Activated T-cell treated with anti-CD3 and anti-CD28 coated beads, Interleukin-2, amount 50 U/mL, for 48 hours (primary cell): ENCODE measurements at regions not wholly inside any gene's neighbourhood (a gene's known extent, or its start where the extent isn't known, plus 50 kb on each side); places are given as distances from the start of the nearest gene placed in this dataset.
A peak's percentile ranks its signal among the peaks of the same experiment; 100 is the strongest.
"Not testable (repeated sequence)": the region's sequence is repeated elsewhere in the genome, so short reads cannot be mapped to it uniquely, and the experiment has no call there.

Experiments
- DNase-seq, 2 experiments: peaks; one replicate each; pipeline ENCODE4 v3.0.0-alpha.2; 2020

- DNase-seq: no peak
These were observed 201.0 kb upstream of the NABP1 start for GRCh38 chr2:191476901-191477300.

DNA sequence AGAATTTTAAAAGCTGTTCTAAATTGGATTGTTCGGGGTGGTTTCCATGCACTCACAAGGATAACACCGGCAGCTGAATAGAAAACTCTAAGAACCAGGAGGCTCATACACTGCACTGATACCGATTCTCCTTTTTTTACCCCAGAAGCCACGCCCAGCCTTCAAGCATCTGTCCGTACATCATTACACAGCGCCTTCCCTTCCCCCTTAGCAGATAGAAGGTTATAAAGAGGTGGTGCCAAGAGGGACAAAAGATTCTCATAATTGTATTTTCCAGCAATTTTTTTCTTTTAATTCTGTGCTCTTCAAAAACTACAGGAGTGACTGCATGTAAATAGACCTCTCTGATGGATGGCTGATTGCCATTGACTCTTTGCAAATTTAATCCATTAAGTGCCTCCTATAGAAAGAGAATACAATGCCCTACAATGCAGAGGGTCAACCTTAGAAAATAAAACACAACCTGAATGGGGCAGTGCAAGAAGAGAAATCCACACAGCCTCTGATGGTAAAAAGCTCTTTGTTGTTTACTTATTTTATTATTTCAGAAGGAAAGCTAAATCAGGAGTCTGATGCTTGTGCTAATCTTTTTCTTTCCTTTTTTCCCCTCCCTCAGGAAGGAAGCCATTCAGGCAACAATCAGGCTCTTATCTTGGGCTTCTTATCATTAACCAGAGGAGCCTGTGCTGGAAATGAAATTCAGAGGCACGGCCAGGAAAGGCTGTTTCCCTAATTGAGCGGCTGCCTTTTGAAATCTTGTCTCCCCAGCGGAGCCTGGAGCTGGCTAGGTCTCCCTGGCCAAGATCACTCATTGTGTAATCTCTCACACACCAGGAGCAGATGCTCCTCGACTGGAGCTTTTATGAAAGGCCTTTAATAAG is 198.9 kb upstream of the NABP1 start:
- no peak for DNase-seq

GRCh38 chr2:191479680-191480023 is 198.3 kb upstream of the NABP1 start:
- DNase-seq: no peak

GRCh38 chr2:191481305-191482070 is 196.4 kb upstream of the NABP1 start:
- DNase-seq: no peak

DNA sequence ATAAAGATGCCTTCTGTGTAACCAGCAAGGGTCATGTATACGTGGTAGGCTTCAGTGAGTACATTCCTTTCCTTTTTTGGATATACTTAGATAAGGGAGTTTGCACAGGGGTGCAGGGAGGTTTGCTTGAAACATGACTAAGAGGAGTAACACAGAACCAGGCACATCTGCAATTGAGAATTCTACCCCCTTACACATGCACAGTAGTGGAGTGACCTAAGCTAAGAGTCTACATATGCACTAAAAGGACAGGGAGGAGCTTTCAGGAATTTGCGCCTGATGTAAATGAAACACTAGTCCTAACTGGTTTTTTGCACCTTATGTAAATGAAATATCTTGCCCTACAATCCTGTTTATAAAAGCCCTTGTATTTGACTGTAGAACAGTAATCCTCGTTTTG is 194.8 kb upstream of the NABP1 start:
- DNase-seq: no peak

GRCh38 chr2:191486584-191487320 is 191.2 kb upstream of the NABP1 start:
- DNase-seq: peak in 1 of 2 experiments; percentile 29

- no peak for DNase-seq
These were observed 189.8 kb upstream of the NABP1 start for GRCh38 chr2:191488135-191488534.

- DNase-seq: no peak
These were observed 188.8 kb upstream of the NABP1 start for GRCh38 chr2:191489177-191489576.

- DNase-seq: no peak
These were observed 181.1 kb upstream of the NABP1 start for GRCh38 chr2:191496838-191497237.

GRCh38 chr2:191497822-191498221 is 180.1 kb upstream of the NABP1 start:
- no peak for DNase-seq

DNA sequence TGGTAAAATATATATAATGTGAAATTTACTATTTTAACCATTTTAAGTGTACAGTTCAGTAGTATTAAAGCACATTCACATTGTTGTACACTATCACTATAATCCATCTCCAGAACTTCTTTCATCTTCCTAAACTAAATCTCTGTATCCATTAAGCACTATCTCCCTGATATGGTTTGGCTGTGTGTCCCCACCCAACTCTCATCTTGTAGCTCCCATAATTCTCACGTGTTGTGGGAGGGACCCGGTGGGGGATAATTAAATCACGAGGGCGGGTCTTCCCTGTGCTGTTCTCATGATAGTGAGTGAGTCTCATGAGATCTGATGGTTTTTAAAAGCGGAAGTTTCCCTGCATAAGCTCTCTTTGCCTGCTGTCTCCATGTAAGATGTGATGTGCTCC is 178.9 kb upstream of the NABP1 start:
- DNase-seq: no peak

DNA sequence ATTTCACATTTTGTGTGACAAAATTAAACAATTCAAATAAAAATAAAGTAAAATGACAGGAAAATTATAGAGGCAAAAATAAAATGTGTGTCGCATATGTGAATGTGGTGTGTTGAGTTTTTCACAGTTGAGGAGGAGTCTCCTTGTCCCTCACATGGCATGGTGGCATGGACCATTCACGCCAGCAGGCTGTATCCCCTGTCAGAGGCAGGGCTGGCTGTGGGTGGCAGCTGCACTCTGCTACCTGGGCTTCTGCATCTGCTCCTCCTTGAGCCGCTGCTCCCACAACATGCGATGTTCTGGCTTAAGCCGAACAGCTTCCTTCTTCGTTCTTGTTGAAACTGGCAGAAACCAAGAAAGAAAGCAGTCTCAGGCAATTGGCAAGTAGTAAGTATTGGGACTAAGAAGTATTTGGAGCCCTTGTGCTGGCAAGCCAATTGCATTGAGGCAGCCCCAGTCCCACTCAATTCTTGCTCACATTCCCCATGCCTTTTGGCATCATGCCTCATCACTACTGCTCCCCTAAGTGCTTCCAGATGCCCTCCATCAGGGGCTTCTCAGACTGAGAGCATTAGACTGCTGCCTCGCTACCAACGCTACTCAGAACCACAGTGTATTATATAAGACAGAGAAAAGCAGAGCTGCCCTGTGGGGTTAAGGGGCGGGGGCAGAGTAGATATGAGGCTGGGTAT is 177.9 kb upstream of the NABP1 start:
- DNase-seq: no peak

DNA sequence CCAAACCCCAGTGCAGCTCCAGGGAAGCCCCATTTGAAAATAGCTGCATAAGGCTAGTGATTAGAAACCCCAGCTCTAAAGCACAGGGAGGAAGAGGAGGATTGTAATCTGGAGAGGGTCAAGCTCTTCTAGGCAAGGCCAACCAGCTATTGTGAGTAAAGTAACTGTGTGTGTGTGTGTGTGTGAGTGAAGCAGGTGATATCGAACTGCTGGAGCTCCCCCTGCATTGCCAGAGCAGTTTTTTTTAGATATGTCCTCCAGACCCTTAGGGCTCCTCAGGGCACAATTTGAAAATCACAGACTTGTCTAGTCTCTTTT is 177.4 kb upstream of the NABP1 start:
- DNase-seq: no peak

DNA sequence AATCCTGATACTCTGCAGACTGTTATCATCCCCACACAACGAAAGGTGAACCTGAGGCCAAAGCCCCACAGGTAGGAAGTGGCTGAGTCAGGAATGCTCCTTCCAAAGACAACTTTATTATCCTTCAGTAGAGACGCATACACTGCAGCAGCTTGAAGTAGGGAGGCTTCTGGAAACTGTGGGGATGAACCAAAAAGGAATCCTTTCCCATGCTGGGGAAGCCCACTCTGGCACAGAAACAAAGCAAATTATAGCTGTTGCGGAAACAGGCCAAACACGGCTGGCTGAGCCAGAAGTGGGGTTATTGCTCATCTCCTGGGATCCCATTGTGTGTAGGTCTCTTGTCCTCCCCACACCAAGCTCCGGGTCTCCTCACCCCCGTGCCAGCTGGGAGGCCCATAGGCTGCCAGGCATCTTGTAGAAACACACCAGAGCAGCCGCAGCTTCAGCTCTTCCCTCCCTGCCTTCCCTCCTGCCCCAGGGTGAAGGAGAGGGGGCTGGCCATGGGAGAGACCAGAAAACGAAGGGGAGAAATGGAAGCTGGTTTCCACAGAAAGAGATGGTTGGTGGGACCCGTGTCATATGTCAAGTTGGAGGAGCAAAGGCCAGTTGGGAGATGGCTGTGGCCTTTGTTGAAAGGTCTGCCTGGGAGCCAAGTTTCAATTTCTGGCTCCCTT is 176.9 kb upstream of the NABP1 start:
- no peak for DNase-seq

- no peak for DNase-seq
These were observed 176.3 kb upstream of the NABP1 start for GRCh38 chr2:191501561-191502168.

DNA sequence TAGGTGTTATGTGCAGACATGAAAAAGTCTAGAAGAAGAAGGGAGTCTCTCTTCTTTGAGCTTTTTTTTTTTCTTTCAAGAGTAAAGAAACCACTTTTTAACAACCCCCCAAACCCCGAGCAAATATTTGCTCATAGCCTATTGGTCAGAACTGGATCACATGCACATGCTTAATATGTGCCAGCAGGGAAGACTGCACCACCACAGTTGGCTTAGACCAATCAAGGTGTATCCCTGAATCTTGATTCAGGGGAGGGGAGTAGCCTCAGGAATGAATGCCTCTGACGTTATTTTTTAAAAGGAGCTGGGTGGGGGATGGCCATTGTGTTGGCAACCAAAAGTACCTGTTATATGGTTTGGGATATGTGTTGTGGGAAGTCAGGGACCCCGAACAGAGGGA is 171.4 kb upstream of the NABP1 start:
- no peak for DNase-seq

- DNase-seq: not testable (repeated sequence)
These were observed 170.6 kb upstream of the NABP1 start for GRCh38 chr2:191507252-191507853.

DNA sequence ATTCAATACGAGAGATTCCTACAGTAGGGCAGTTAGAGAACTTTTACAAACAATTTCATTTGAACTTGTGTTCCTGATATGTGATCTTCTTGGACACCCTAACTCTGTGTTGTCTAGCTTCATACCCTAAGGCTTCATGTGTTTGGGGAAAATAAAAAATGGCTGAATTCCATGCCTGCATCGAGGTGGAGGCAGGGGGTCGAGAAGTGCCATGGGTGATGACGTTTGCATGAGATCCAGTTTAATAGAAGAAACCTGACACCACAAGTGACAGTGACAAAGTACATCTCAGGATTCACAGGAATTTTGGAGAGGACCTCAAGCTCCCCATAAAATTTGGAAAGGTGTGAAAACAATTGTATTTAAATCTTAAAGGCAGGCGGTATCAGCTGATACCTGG is 169.2 kb upstream of the NABP1 start:
- no peak for DNase-seq

DNA sequence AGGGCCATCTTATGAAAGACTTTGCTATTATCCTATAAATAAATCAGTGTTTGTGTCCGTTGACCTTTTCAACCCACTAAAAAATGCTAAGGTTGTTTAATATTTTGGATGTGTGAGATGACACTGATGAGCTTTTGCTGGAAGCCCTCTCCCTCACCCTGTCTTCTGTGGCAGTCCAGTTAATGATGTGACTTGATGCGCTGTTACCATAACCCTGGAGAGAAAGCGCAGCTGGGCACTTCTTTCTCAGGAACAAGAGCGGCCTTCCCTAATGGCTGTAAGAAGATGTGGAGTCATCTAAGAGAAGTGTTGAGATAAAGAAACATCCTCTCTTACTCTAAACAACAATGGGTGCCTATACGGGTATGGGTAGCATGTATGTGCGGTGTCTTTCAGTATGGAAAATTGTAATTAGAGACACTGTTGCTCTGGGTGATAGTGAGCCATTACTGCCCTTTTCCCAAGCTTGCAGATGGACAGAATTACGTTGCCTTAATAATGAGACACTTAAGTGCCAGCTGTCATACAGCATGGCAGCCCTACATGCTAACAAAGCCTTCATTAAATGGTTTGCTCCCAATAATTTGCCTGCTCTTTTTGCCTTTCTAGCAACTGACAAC is 165.6 kb upstream of the NABP1 start:
- no peak for DNase-seq

DNA sequence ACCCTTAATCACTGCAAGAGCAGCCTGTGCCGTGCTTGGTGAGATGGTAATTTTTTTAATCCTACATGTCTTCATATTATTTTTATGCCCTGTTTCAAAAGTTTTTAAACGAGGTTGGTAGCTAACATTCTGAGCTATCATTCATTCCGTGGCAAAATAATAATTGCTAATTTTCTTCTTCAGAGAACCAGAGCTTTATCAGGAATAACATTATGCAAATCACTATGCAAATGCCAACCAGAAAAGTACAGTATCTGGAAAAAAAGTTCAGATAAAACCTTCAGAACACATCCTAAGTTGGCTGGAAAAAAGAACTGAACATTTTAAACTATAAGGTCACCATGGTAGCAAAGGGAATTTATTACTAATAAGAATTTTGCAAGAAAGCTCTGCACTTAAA is 165.1 kb upstream of the NABP1 start:
- DNase-seq: no peak

GRCh38 chr2:191514613-191515012 is 163.3 kb upstream of the NABP1 start:
- DNase-seq: no peak
